ENCODE measurements at regions not wholly inside any gene's neighbourhood (a gene's known extent, or its start where the extent isn't known, plus 50 kb on each side); places are given as distances from the start of the nearest gene placed in this dataset.

DNA sequence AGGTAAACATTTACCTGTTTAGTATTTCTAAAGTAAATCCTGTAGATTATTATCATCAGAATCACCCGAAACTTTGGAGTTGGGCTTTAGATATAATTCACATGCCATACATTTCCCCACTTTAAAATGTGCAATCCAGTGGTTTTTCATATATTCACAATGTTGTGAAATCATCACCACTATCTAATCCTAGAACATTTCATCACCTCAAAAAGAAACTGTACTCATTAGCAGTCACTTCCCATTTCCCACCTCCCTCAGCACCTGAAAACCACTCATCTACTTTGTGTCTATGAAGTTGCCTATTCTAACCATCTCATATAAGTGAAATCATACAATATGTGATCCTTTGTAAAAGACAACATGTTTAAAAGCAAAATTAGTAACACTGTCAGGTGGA lies 182.6 kb downstream of the FZD1 start:
- TF ChIP-seq, protein P1, sequence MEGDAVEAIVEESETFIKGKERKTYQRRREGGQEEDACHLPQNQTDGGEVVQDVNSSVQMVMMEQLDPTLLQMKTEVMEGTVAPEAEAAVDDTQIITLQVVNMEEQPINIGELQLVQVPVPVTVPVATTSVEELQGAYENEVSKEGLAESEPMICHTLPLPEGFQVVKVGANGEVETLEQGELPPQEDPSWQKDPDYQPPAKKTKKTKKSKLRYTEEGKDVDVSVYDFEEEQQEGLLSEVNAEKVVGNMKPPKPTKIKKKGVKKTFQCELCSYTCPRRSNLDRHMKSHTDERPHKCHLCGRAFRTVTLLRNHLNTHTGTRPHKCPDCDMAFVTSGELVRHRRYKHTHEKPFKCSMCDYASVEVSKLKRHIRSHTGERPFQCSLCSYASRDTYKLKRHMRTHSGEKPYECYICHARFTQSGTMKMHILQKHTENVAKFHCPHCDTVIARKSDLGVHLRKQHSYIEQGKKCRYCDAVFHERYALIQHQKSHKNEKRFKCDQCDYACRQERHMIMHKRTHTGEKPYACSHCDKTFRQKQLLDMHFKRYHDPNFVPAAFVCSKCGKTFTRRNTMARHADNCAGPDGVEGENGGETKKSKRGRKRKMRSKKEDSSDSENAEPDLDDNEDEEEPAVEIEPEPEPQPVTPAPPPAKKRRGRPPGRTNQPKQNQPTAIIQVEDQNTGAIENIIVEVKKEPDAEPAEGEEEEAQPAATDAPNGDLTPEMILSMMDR (IDR thresholded peaks at IDR 0.05) = no peak

DNA sequence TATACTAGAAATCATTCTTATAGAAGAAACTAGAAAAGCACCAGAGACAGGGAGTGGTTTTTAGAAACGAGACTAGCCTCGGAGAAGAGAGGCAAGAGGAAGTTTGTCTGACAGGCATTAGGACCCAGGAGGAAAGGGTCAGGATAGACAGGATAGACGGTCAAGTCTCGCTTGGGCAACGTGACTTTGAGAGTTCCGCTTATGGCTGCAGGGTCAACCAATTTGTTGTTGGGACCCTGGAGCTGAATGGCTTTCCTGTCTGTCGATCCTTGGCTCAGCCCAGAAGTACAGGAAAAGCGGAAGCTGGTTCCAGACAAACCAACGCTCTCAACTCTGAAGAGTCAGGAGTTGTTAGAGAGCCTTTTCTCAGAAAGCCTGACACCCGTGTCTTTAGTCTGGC lies 191.2 kb downstream of the FZD1 start:
- ATAC-seq (no peak), DNase-seq (no peak)
- H3K9me3 ChIP-seq = peaks cover 0 to 32% of the 10 kb centered on the region in 2 donors
- H3K4me3 ChIP-seq = no peak overlapping the region
- TF ChIP-seq, protein P1 (IDR thresholded peaks at IDR 0.05) = no peak
- no peaks in the 10 kb centered on the region for H3K4me1 ChIP-seq
- H3K27ac ChIP-seq = no peak overlapping the region
- H3K36me3 ChIP-seq = no peaks in the 10 kb centered on the region
- H3K27me3 ChIP-seq = no peaks in the 10 kb centered on the region
- intact Hi-C loops (cut with DNase I) = no loop called here

More for the DNA sequence above, 182.6 kb downstream of the FZD1 start:
- H3K4me3 ChIP-seq = no peak overlapping the region
- intact Hi-C loops (cut with DNase I) = no loop called here
- DNase-seq (no peak), ATAC-seq (no peak)
- H3K36me3 ChIP-seq = no peaks in the 10 kb centered on the region
- no peaks in the 10 kb centered on the region for H3K27me3 ChIP-seq
- H3K27ac ChIP-seq = no peak overlapping the region
- no peaks in the 10 kb centered on the region for H3K4me1 ChIP-seq
- peaks cover 0 to 15% of the 10 kb centered on the region in 2 donors for H3K9me3 ChIP-seq

DNA sequence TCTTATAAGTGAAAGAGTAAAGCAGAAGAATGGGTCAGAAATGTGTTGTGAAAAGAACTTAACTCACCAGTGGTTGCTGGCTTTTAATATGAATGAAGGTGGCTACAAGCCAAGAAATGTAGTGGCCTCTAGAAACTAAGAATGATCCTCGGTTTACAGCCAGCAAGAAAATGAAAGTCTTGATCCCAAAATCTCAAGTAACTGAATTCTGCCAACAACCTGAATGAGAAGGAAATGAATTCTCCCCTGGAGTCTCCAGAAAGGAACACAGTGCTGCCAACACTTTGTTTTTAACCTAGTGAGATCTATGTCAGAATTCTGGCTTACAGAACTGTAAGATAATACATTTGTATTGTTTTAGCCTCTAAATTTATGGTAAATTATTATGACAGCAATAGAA lies 193.0 kb downstream of the FZD1 start:
- H3K27me3 ChIP-seq = no peaks in the 10 kb centered on the region
- no peaks in the 10 kb centered on the region for H3K4me1 ChIP-seq
- no peak overlapping the region for H3K27ac ChIP-seq
- H3K9me3 ChIP-seq = peaks cover 0 to 30% of the 10 kb centered on the region in 2 donors
- DNase-seq (no peak), ATAC-seq (no peak)
- H3K4me3 ChIP-seq = no peak overlapping the region
- intact Hi-C loops (cut with DNase I) = no loop called here
- TF ChIP-seq, protein P1 (IDR thresholded peaks at IDR 0.05) = no peak
- no peaks in the 10 kb centered on the region for H3K36me3 ChIP-seq

DNA sequence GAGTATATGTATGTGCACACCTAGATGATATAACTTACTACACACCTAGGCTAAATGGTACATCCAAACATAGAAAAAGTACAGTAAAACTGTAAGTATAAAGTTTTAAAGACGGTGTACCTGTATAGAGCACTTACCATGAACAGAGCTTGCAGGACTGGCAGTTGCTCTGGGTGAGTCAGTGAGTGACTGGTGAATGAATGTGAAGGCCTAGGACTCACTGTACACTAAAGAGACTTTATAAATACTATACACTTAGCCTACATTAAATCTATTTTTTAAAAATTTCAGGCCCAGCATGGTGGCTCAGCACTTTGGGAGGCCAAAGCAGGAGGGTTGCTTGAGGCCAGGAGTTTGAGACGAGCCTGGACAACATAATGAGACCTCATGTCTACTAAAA lies 195.3 kb downstream of the FZD1 start:
- no peaks in the 10 kb centered on the region for H3K36me3 ChIP-seq
- no peak overlapping the region for H3K4me3 ChIP-seq
- intact Hi-C loops (cut with DNase I) = no loop called here
- ATAC-seq (no peak), DNase-seq (no peak)
- no peaks in the 10 kb centered on the region for H3K4me1 ChIP-seq
- peaks cover 0 to 29% of the 10 kb centered on the region in 2 donors for H3K9me3 ChIP-seq
- TF ChIP-seq, protein P1 (IDR thresholded peaks at IDR 0.05) = no peak
- H3K27ac ChIP-seq = no peak overlapping the region
- H3K27me3 ChIP-seq = no peaks in the 10 kb centered on the region

DNA sequence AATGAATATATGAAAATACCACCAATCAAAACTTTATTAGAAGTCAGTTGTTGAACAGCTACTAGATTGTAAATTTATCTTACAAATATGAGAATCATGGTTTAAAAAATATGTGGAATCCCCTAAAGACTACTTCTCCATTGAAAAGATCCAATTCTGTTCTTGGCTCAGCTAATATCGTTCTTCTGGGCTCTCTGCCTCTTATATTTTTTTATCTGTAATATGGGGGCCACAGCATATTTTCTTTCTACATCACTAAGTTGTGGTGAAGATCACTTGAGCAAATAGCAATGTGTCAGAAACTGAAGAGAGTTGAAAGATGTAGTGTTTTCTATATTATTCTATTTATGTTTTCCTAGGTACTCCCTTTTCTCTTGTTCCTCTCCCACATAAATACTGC lies 198.1 kb downstream of the FZD1 start:
- TF ChIP-seq, protein P1 (IDR thresholded peaks at IDR 0.05) = no peak
- Histone ChIP-seq H3K4me1 (no peaks in the 10 kb centered on the region), H3K36me3 (no peaks in the 10 kb centered on the region), H3K27me3 (no peaks in the 10 kb centered on the region), H3K27ac (no peak overlapping the region), H3K4me3 (no peak overlapping the region), H3K9me3 (peaks cover 0 to 8% of the 10 kb centered on the region in 2 donors)
- intact Hi-C loops (cut with DNase I) = no loop called here
- DNase-seq = no peak
- ATAC-seq = no peak
